ENCODE measurements at regions not wholly inside any gene's neighbourhood (a gene's known extent, or its start where the extent isn't known, plus 50 kb on each side); places are given as distances from the start of the nearest gene placed in this dataset.

- TF ChIP-seq CTCF (conservative IDR thresholded peaks at IDR 0.05): no peak
- TF ChIP-seq ZFX (IDR thresholded peaks at IDR 0.05): no peak
These were observed 176.6 kb upstream of the FREM1 start for GRCh38 chr9:15086778-15087324.

DNA sequence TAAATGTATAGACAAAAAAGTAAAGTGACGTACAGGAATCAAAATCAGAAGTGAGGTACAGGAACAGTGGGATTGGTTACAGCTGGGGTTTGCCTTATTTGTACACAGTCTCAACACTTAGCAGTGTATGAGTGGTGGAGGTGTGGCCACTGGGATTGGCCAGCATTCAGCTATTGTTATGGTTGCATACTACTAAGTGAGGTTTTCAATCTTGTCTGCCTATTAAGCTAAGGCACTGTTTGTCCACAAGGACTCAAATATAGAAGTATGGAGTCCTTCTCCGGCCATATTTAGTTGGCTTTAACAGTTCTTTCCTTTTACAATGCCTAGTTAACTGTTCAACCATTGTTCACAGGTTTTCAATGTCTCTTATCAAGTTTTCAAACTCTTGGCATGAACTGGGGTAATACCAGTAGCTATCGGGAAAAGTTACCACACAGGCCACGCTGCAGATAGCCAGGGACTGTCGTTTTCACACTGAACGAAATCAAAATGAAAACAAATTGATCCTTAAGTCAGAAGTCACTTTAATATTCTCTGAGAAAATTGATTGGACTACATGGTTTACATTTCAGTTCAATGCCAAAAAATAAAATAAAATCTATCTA is 176.0 kb upstream of the FREM1 start:
- no peak overlapping the region for H3K27ac ChIP-seq
- no peak for TF ChIP-seq CTCF (conservative IDR thresholded peaks at IDR 0.05)
- TF ChIP-seq ZFX (IDR thresholded peaks at IDR 0.05): no peak

More at GRCh38 chr9:15086778-15087324, 176.6 kb upstream of the FREM1 start:
- H3K27ac ChIP-seq: no peak overlapping the region

GRCh38 chr9:15081021-15081753 is 171.0 kb upstream of the FREM1 start:
- H3K27ac ChIP-seq: no peak overlapping the region
- TF ChIP-seq ZFX (IDR thresholded peaks at IDR 0.05) (no peak), CTCF (conservative IDR thresholded peaks at IDR 0.05) (no peak)

GRCh38 chr9:15080401-15080800 is 170.2 kb upstream of the FREM1 start:
- TF ChIP-seq CTCF (conservative IDR thresholded peaks at IDR 0.05): no peak
- no peak for TF ChIP-seq ZFX (IDR thresholded peaks at IDR 0.05)
- no peak overlapping the region for H3K27ac ChIP-seq

- H3K27ac ChIP-seq: no peak overlapping the region
- TF ChIP-seq CTCF (conservative IDR thresholded peaks at IDR 0.05): no peak
- no peak for TF ChIP-seq ZFX (IDR thresholded peaks at IDR 0.05)
These were observed 169.8 kb upstream of the FREM1 start for GRCh38 chr9:15079989-15080388.

DNA sequence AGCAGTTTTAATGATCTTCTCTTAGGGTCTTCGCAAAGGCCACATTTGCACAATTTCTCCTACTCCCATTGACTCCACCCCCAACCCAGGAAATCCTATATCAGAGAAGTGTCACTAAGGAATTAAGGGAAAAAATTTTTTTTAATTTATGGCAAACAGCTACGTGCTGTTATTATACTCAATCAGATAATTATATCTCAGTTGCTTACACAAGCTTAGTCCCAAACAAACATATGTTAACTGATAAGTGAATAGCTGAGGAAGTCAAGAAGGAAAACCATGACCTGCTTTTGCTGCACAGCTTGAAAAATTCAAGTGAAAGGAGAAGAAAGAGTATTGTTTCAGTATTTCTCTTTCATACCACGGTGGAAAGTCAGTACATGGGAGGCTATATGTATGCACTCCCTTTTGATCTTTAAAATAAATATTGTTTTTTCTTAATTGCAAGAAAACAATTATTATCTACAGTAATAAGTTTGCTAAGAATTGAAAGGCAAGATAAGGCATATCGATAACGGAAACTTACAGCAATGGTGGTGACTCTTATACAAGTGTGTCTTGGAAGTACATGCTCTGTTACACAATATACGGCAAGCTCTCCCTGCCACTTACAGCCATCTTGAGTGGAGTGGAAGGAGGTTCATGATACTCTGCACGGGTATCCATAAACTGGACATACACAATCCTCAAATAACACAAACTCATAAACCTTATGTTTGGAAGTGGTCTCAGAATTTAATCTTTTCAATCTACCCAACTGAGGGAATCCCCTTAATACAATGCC is 167.9 kb upstream of the FREM1 start:
- TF ChIP-seq CTCF (conservative IDR thresholded peaks at IDR 0.05) (no peak), ZFX (IDR thresholded peaks at IDR 0.05) (no peak)

More for the DNA sequence above, 167.9 kb upstream of the FREM1 start:
- no peak overlapping the region for H3K27ac ChIP-seq
